Transverse colon (tissue), 4 donors: ENCODE measurements at regions not wholly inside any gene's neighbourhood (a gene's known extent, or its start where the extent isn't known, plus 50 kb on each side); places are given as distances from the start of the nearest gene placed in this dataset.
A peak's percentile ranks its signal among the peaks of the same experiment; 100 is the strongest.

Experiments used
- DNase-seq: peaks from one replicate; pipeline ENCODE4 v3.0.0-alpha.2; 2019
- H3K27ac ChIP-seq, 4 donors: fragments of 200-600 bp; sonication (generic); 2 replicates each; pipeline ENCODE4 v1.5.1; 2016 to 2018; ENCODE audit warnings: inconsistent platforms in 4 of 4
- H3K27me3 ChIP-seq: fragments of 200-600 bp; sonication (generic); 2 replicates; pipeline ENCODE4 v1.5.1; 2017; ENCODE audit warnings: inconsistent platforms
- H3K36me3 ChIP-seq, 4 donors: fragments of 200-600 bp; sonication (generic); 2 replicates each; pipeline ENCODE4 v1.5.1; 2017 to 2019; ENCODE audit warnings: inconsistent platforms in 4 of 4
- H3K4me1 ChIP-seq, 4 donors: fragments of 200-600 bp; sonication (generic); 2 replicates each; pipeline ENCODE4 v1.5.1; 2017 to 2020; ENCODE audit warnings: inconsistent platforms in 4 of 4
- H3K4me3 ChIP-seq, 4 donors: fragments of 200-600 bp; sonication (generic); 1 replicate in 1 of 4; 2 replicates in 3 of 4; pipeline versions ENCODE4 v1.5.1 to v1.6.1; 2017 to 2019; ENCODE audit warnings: inconsistent platforms in 4 of 4
- H3K9me3 ChIP-seq, 2 donors: fragments of 200-600 bp; sonication (generic); 2 replicates each; pipeline ENCODE4 v1.5.1; 2017 to 2019; ENCODE audit warnings: inconsistent platforms in 2 of 2
- EP300 ChIP-seq: sonication (generic); formaldehyde crosslinking; IDR thresholded peaks from one replicate; pipeline ENCODE4 v1.6.1; 2017; ENCODE audit warnings: antibody characterized with exemption, low read depth
- POLR2A ChIP-seq: fragments of 450-650 bp; IDR thresholded peaks from one replicate; pipeline ENCODE4 v1.6.1; 2016; ENCODE audit warnings: antibody characterized with exemption, mild to moderate bottlenecking, moderate library complexity
- POLR2AphosphoS5 ChIP-seq, 3 donors: sonication (generic); formaldehyde crosslinking; IDR thresholded peaks; one replicate each; pipeline ENCODE4 v1.6.1; 2016; ENCODE audit warnings: antibody characterized with exemption in 3 of 3
- WGBS, 2 donors: methylation state at CpG; one replicate each; pipeline ENCODE4 v1.1.5; 2018; ENCODE audit warnings: low coverage in 1 of 2; 5-methylcytosine and 5-hydroxymethylcytosine counted together
- in situ Hi-C, 4 donors: fragments of 200-750 bp; cut with MboI; loops; one replicate each; pipeline versions ENCODE4 v1.15.0 to v1.15.1; 2017; ENCODE audit warnings: low sequenced_read_pairs in 3 of 4, low pct_ligation_motif_present in 1 of 4, low pct_unique_long_range_greater_than_20kb in 1 of 4
- intact Hi-C: fragments of 100-400 bp; cut with DNase I; formaldehyde crosslinking; loops from one replicate; pipeline ENCODE4 v1.15.1; 2023; ENCODE audit warnings: low total_unique reads
- TF ChIP-seq, protein P1 (sequence below), 5 experiments: fragments of 200-600 bp in 3 of 5; fragments of 450-650 bp in 2 of 5; sonication (generic) in 3 of 5; IDR thresholded peaks; 1 replicate in 2 of 5; 2 replicates in 3 of 5; pipeline ENCODE4 v1.5.1; 2016 to 2017; ENCODE audit warnings: antibody characterized with exemption in 5 of 5, inconsistent platforms in 3 of 5, mild to moderate bottlenecking in 2 of 5, moderate library complexity in 1 of 5

DNA sequence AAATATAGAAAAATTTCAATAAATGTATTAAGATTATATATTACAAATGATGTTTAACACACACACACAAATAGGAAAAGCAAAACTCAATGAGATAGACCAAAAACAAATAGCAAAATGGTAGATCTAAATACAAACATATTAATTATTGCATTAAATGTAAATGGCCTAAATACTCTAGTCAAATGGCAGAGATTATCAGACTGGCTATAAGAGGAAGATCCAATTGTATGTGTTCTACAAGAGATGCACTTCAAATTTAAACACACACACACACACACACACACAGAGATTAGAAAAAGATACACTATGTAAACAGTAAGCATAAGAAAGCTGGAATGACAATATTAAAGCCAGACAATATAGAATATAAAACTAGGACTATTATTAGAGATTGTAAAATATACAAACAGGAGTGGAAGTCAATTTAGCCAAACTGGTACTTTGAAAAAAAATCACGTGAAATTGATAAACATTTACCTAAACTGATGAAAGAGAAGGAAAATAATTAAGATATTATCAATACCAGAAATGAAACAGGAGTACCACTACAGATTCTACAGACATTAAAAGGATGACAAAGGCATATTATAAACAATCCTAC is 150.5 kb downstream of the TBXT start:
- 21 to 52% methylated on average over 1 of the region's 1 CpG for WGBS, 2 donors
- H3K36me3 ChIP-seq: no peaks in the 10 kb centered on the region
- TF ChIP-seq EP300: no peak
- TF ChIP-seq POLR2AphosphoS5 (IDR thresholded peaks at IDR 0.05): no peak
- TF ChIP-seq POLR2A: no peak
- TF ChIP-seq, protein P1, sequence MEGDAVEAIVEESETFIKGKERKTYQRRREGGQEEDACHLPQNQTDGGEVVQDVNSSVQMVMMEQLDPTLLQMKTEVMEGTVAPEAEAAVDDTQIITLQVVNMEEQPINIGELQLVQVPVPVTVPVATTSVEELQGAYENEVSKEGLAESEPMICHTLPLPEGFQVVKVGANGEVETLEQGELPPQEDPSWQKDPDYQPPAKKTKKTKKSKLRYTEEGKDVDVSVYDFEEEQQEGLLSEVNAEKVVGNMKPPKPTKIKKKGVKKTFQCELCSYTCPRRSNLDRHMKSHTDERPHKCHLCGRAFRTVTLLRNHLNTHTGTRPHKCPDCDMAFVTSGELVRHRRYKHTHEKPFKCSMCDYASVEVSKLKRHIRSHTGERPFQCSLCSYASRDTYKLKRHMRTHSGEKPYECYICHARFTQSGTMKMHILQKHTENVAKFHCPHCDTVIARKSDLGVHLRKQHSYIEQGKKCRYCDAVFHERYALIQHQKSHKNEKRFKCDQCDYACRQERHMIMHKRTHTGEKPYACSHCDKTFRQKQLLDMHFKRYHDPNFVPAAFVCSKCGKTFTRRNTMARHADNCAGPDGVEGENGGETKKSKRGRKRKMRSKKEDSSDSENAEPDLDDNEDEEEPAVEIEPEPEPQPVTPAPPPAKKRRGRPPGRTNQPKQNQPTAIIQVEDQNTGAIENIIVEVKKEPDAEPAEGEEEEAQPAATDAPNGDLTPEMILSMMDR (IDR thresholded peaks at IDR 0.05): no peak
- H3K27ac ChIP-seq: no peak overlapping the region
- peaks cover 0 to 13% of the 10 kb centered on the region in 2 donors for H3K9me3 ChIP-seq
- intact Hi-C loops: no loop called here
- H3K4me3 ChIP-seq: no peak overlapping the region
- in situ Hi-C loops: no loop called here
- H3K4me1 ChIP-seq: no peaks in the 10 kb centered on the region
- no peak for DNase-seq
- no peaks in the 10 kb centered on the region for H3K27me3 ChIP-seq

DNA sequence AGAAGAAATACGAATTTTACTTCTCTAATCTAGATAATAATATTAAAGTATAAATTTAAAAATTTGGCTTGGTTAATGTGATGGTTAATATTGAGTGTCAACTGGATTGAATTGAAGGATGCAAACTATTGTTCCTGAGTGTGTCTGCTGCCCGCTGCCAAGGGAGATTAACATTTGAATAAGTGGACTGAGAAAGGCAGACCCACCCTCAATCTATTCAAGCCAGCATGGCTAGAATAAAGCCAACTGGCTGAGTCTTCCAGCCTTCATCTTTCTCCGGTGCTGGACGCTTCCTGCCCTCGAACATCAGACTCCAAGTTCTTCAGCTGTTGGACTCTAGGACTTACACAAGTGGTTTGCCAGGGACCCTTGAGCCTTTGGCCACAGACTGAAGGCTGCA is 152.7 kb downstream of the TBXT start:
- in situ Hi-C loops: no loop called here
- H3K36me3 ChIP-seq: no peaks in the 10 kb centered on the region
- peaks cover under 1% of the 10 kb centered on the region for H3K27me3 ChIP-seq
- intact Hi-C loops: no loop called here
- H3K4me1 ChIP-seq: no peaks in the 10 kb centered on the region
- H3K4me3 ChIP-seq: no peak overlapping the region
- 35 to 51% methylated on average over 3 to 5 of the region's 5 CpGs for WGBS, 2 donors
- no peak for TF ChIP-seq POLR2A
- TF ChIP-seq EP300: no peak
- TF ChIP-seq, protein P1 (IDR thresholded peaks at IDR 0.05): no peak
- TF ChIP-seq POLR2AphosphoS5 (IDR thresholded peaks at IDR 0.05): no peak
- peaks cover 0 to 13% of the 10 kb centered on the region in 2 donors for H3K9me3 ChIP-seq
- no peak overlapping the region for H3K27ac ChIP-seq
- DNase-seq: no peak

DNA sequence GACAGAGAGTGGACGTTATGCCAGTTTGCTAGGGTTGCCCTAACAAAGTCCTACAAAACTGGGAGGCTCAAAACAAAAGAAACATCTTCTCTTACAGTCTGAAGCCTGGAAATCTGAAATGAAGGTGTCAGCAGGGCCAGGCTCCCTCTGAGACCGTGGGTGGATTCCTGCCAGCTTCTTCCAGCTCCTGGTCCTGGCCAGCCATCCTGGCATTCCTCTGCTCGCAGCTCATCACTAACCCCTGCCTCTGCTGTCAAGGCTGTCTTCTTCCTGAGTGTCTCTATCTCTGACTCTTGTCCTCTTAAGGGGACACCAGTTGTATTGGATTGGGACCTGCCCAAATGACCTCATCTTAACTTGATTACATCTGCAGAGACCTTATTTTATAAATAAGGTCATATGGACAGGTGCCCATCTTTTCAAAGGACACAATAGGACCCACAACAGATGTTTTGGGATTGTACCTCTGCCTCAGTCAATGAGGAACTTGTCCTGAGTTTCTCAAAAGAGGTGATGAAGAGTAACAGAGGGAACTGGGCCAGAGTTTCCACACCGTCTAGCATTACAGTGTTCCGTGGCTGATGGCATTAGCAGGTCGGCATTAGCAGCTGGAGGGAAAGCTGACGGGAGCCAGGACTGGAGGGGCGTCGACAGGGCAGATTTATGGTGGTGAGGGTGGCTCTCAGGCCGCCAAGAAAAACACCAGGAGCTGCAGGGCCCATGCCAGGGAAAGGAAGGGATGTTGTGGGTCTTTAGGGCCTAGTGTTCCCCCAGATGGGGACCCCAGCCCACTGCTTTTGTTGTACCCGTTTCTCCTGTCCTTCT is 157.3 kb downstream of the TBXT start:
- Histone ChIP-seq H3K36me3 (no peaks in the 10 kb centered on the region), H3K27me3 (peaks cover 46% of the 10 kb centered on the region), H3K27ac (no peak overlapping the region), H3K4me1 (peaks cover 10 to 24% (median 18%) of the 10 kb centered on the region in 4 donors), H3K9me3 (no peaks in the 10 kb centered on the region), H3K4me3 (no peak overlapping the region)
- intact Hi-C loops (no loop called here), in situ Hi-C loops (no loop called here)
- no peak for DNase-seq
- TF ChIP-seq POLR2AphosphoS5 (IDR thresholded peaks at IDR 0.05) (no peak), EP300 (no peak), POLR2A (no peak)
- TF ChIP-seq, protein P1 (IDR thresholded peaks at IDR 0.05): no peak
- 60 to 64% methylated on average over 7 to 11 of the region's 11 CpGs for WGBS, 2 donors

DNA sequence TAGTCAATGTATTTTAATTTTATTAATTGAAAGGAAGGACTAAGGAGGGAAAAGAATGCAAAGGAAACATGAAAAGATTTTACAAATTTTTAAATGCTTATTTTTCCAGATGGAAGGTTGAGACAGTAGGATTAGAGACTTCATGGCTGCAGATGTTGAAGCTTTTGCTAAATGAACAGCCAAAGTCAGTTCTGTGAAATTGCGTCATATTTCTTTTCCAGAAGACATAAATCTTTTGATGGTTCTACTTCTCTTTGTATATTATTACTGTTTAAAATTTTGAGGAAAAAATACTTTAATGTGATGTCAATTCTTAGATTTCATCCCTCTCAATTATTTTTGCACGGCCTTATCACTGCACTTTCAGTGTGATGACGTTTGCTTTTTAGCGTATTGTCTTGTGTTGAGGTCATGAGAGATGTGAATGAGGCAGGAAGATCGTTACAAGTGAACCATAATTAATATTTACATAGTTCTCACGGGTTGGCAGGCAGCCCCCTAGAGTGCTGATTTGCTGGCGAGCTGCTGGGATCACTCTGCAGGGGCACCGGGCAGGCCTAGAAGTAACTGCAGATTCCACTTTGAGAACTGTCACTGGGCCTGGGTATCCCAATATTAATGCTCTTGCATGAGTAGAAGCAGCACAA is 158.1 kb downstream of the TBXT start:
- Histone ChIP-seq H3K27me3 (peaks cover 52% of the 10 kb centered on the region), H3K4me3 (peak overlapping the region in 1 of 4 donors; percentile 30), H3K9me3 (no peaks in the 10 kb centered on the region), H3K4me1 (peaks cover 10 to 24% (median 18%) of the 10 kb centered on the region in 4 donors), H3K36me3 (no peaks in the 10 kb centered on the region), H3K27ac (no peak overlapping the region)
- no peak for DNase-seq
- intact Hi-C loops: no loop called here
- no peak for TF ChIP-seq EP300
- TF ChIP-seq POLR2AphosphoS5 (IDR thresholded peaks at IDR 0.05): no peak
- no peak for TF ChIP-seq POLR2A
- TF ChIP-seq, protein P1 (IDR thresholded peaks at IDR 0.05): no peak
- in situ Hi-C loops: no loop called here
- 50 to 61% methylated on average over 5 to 8 of the region's 8 CpGs for WGBS, 2 donors
